Astrocyte (in vitro differentiated cells and primary cell): ENCODE measurements at regions not wholly inside any gene's neighbourhood (a gene's known extent, or its start where the extent isn't known, plus 50 kb on each side); places are given as distances from the start of the nearest gene placed in this dataset.

Experiments
- DNase-seq: peaks from one replicate; pipeline ENCODE4 v3.0.0-alpha.2; 2010; ENCODE audit warnings: low read depth
- FAIRE-seq: peaks from 2 replicates; lab custom pipeline; 2011; peaks lifted over from hg19 to GRCh38; lab: Jason Lieb, UNC
- H2AFZ ChIP-seq: 2 replicates; pipeline ENCODE4 v1.6.0; 2012; ENCODE audit warnings: low read depth, low read length, inconsistent platforms
- H3K27ac ChIP-seq: 2 replicates; pipeline ENCODE4 v1.5.1; 2011; ENCODE audit warnings: low read depth, low read length, inconsistent platforms
- H3K27me3 ChIP-seq: 2 replicates; pipeline ENCODE4 v1.6.0; 2011; ENCODE audit warnings: low read length, inconsistent platforms; ENCODE audit not compliant: insufficient read depth
- H3K36me3 ChIP-seq: 2 replicates; pipeline ENCODE4 v1.5.1; 2011; ENCODE audit warnings: low read length, inconsistent platforms; ENCODE audit not compliant: insufficient read depth
- H3K4me1 ChIP-seq: 2 replicates; pipeline ENCODE4 v1.5.1; 2011; ENCODE audit warnings: low read length, inconsistent platforms; ENCODE audit not compliant: insufficient read depth
- H3K4me2 ChIP-seq: 2 replicates; pipeline ENCODE4 v1.6.0; 2012; ENCODE audit warnings: low read length, inconsistent platforms
- H3K4me3 ChIP-seq: 2 replicates; pipeline ENCODE4 v1.5.1; 2011; ENCODE audit warnings: low read depth, mild to moderate bottlenecking, low read length, inconsistent platforms; ENCODE audit not compliant: insufficient read depth
- H3K79me2 ChIP-seq: 2 replicates; pipeline ENCODE4 v1.6.0; 2012; ENCODE audit warnings: mild to moderate bottlenecking, low read length, inconsistent platforms; ENCODE audit not compliant: insufficient read depth
- H3K9ac ChIP-seq: 2 replicates; pipeline ENCODE4 v1.6.0; 2012; ENCODE audit warnings: mild to moderate bottlenecking, low read length, inconsistent platforms
- H3K9me3 ChIP-seq: 2 replicates; pipeline ENCODE4 v1.5.1; 2012; ENCODE audit warnings: low read depth, mild to moderate bottlenecking, low read length, inconsistent platforms; ENCODE audit not compliant: insufficient read depth
- H4K20me1 ChIP-seq: 2 replicates; pipeline ENCODE4 v1.6.0; 2012; ENCODE audit warnings: low read length, inconsistent platforms; ENCODE audit not compliant: insufficient read depth
- H3K27ac Mint-ChIP-seq: one replicate; pipeline ENCODE4 v1.8.0; 2021; ENCODE audit warnings: mild to moderate bottlenecking, mixed read lengths; ENCODE audit not compliant: unreplicated experiment
- H3K27me3 Mint-ChIP-seq: one replicate; pipeline ENCODE4 v1.8.0; 2021; ENCODE audit warnings: low read depth, mixed read lengths; ENCODE audit not compliant: unreplicated experiment
- H3K36me3 Mint-ChIP-seq: one replicate; pipeline ENCODE4 v1.8.0; 2021; ENCODE audit warnings: low read depth, mixed read lengths; ENCODE audit not compliant: unreplicated experiment
- H3K4me1 Mint-ChIP-seq: one replicate; pipeline ENCODE4 v1.8.0; 2021; ENCODE audit warnings: low read depth, mixed read lengths; ENCODE audit not compliant: unreplicated experiment
- H3K4me3 Mint-ChIP-seq: one replicate; pipeline ENCODE4 v1.8.0; 2021; ENCODE audit warnings: mild to moderate bottlenecking, moderate library complexity, mixed read lengths; ENCODE audit not compliant: unreplicated experiment
- H3K9me3 Mint-ChIP-seq: one replicate; pipeline ENCODE4 v1.8.0; 2021; ENCODE audit warnings: mild to moderate bottlenecking, mixed read lengths; ENCODE audit not compliant: unreplicated experiment
- EZH2 ChIP-seq: IDR thresholded peaks from 2 replicates; pipeline ENCODE4 v1.6.1; 2012; ENCODE audit warnings: mild to moderate bottlenecking, low read length, inconsistent platforms; ENCODE audit not compliant: insufficient read depth
- TF ChIP-seq, protein P1 (sequence below): IDR thresholded peaks from 2 replicates; pipeline ENCODE4 v1.5.1; 2011; ENCODE audit warnings: low read depth, mild to moderate bottlenecking, inconsistent platforms, low read length, moderate library complexity; ENCODE audit not compliant: insufficient read depth

- no peak for FAIRE-seq
- H3K4me1 Mint-ChIP-seq = no peaks in the 10 kb centered on the region
- Histone ChIP-seq H3K9ac (no peak overlapping the region), H3K27ac (no peak overlapping the region), H3K36me3 (no peaks in the 10 kb centered on the region), H2AFZ (no peak overlapping the region), H3K9me3 (peaks cover 2% of the 10 kb centered on the region), H3K4me1 (no peaks in the 10 kb centered on the region), H3K79me2 (no peaks in the 10 kb centered on the region), H3K4me2 (no peak overlapping the region), H3K27me3 (no peaks in the 10 kb centered on the region), H3K4me3 (no peak overlapping the region), H4K20me1 (no peaks in the 10 kb centered on the region)
- H3K36me3 Mint-ChIP-seq = no peaks in the 10 kb centered on the region
- DNase-seq = no peak
- H3K4me3 Mint-ChIP-seq = no peak overlapping the region
- H3K27me3 Mint-ChIP-seq = peaks cover 2% of the 10 kb centered on the region
- no peak overlapping the region for H3K27ac Mint-ChIP-seq
- TF ChIP-seq, protein P1, sequence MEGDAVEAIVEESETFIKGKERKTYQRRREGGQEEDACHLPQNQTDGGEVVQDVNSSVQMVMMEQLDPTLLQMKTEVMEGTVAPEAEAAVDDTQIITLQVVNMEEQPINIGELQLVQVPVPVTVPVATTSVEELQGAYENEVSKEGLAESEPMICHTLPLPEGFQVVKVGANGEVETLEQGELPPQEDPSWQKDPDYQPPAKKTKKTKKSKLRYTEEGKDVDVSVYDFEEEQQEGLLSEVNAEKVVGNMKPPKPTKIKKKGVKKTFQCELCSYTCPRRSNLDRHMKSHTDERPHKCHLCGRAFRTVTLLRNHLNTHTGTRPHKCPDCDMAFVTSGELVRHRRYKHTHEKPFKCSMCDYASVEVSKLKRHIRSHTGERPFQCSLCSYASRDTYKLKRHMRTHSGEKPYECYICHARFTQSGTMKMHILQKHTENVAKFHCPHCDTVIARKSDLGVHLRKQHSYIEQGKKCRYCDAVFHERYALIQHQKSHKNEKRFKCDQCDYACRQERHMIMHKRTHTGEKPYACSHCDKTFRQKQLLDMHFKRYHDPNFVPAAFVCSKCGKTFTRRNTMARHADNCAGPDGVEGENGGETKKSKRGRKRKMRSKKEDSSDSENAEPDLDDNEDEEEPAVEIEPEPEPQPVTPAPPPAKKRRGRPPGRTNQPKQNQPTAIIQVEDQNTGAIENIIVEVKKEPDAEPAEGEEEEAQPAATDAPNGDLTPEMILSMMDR = no peak
- TF ChIP-seq EZH2 = no peak
- no peaks in the 10 kb centered on the region for H3K9me3 Mint-ChIP-seq
These were observed 374.2 kb downstream of the TDRD15 start for GRCh38 chr2:21498016-21498415.

DNA sequence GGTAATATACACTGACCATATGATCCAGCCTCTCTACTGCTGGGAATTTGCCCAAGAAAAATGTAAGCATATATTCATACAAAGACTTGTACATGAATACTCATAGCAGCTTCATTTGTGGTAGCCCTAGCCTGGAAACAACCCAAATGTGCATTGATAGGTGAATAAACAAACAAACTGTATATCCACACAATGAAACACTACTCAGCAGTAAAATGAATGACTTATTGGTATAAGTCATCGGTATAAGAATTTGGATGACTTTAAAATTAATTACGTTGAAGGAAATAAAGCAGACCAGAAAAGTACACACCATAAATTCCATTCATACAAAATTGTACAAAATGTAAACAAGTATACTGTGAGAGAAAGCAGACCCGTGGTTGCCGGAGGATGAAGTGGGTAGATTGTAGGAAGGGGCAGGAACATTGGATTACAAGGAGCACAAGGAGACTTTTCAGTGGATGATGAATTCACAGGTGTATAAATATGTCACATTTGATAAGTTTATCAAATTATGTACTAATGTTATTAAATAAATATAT lies 376.7 kb downstream of the TDRD15 start:
- H3K4me1 ChIP-seq = no peaks in the 10 kb centered on the region
- no peak overlapping the region for H3K4me3 Mint-ChIP-seq
- H3K36me3 ChIP-seq = no peaks in the 10 kb centered on the region
- no peaks in the 10 kb centered on the region for H4K20me1 ChIP-seq
- H3K9me3 ChIP-seq = peaks cover 2% of the 10 kb centered on the region
- H3K27ac ChIP-seq = no peak overlapping the region
- H3K4me3 ChIP-seq = no peak overlapping the region
- H3K9ac ChIP-seq = no peak overlapping the region
- no peaks in the 10 kb centered on the region for H3K79me2 ChIP-seq
- H3K4me1 Mint-ChIP-seq = no peaks in the 10 kb centered on the region
- no peak overlapping the region for H3K4me2 ChIP-seq
- FAIRE-seq = no peak
- no peaks in the 10 kb centered on the region for H3K36me3 Mint-ChIP-seq
- peaks cover 2% of the 10 kb centered on the region for H3K27me3 Mint-ChIP-seq
- no peak for TF ChIP-seq EZH2
- TF ChIP-seq, protein P1 = no peak
- no peak for DNase-seq
- no peak overlapping the region for H3K27ac Mint-ChIP-seq
- H3K9me3 Mint-ChIP-seq = no peaks in the 10 kb centered on the region
- H2AFZ ChIP-seq = no peak overlapping the region
- H3K27me3 ChIP-seq = no peaks in the 10 kb centered on the region

DNA sequence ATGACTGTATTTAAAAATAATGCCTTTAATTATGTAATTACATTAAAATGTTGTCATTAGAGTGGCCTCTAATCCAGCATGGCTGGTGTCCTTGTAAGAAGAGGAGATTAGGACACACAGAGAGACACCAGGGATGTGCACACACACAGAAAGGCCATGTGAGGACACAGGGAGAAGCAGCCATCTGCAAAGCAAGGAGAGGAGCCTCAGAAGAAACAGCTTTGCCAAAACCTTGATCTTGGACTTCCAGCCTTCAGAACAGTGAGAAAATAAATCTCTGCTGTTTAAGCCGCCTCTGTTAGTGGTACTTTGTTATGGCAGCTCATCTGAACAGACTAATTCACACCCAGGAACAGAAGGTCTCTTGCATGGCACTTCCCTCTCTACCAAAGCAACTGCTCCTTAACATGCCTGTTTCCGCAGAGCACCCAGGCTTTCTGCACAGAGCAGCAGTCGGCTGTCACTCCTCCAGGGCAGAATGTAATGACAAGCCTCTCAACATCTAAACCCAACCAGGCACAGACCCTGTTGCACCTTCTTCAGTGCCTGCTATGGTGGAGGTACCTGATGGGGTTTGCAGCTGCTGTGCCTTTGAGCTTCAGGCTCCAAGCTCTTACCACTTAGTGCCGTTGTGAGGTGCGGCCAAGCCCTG lies 377.7 kb downstream of the TDRD15 start:
- Histone ChIP-seq H3K36me3 (no peaks in the 10 kb centered on the region), H3K4me1 (no peaks in the 10 kb centered on the region), H3K9ac (no peak overlapping the region), H3K4me2 (no peak overlapping the region), H3K27ac (no peak overlapping the region), H3K4me3 (no peak overlapping the region), H3K79me2 (no peaks in the 10 kb centered on the region), H2AFZ (no peak overlapping the region), H3K9me3 (peaks cover 2% of the 10 kb centered on the region), H4K20me1 (no peaks in the 10 kb centered on the region), H3K27me3 (no peaks in the 10 kb centered on the region)
- no peak for FAIRE-seq
- H3K4me3 Mint-ChIP-seq = no peak overlapping the region
- TF ChIP-seq EZH2 = no peak
- TF ChIP-seq, protein P1 = no peak
- H3K9me3 Mint-ChIP-seq = no peaks in the 10 kb centered on the region
- no peak overlapping the region for H3K27ac Mint-ChIP-seq
- no peaks in the 10 kb centered on the region for H3K36me3 Mint-ChIP-seq
- H3K4me1 Mint-ChIP-seq = no peaks in the 10 kb centered on the region
- no peak for DNase-seq
- H3K27me3 Mint-ChIP-seq = peaks cover 2% of the 10 kb centered on the region
